GM12878 (cell line): ENCODE measurements at regions not wholly inside any gene's neighbourhood (a gene's known extent, or its start where the extent isn't known, plus 50 kb on each side); places are given as distances from the start of the nearest gene placed in this dataset.

Source experiments
- ATAC-seq: fragments of 200-7000 bp; cut with Tn5 transposase; 3 replicates; pipeline ENCODE4 v1.9.1; 2020; ENCODE audit warnings: mild to moderate bottlenecking, moderate library complexity
- BruUV-seq: library from RNA; stranded (reverse); fragments of 400-500 nt; replicated peaks from 2 replicates; lab custom pipeline; 2021; lab: Mats Ljungman, UMichigan
- CTCF ChIA-PET: fragments of 300-600 bp; sonication (Branson Sonifier 250); formaldehyde crosslinking; extraction: SDS; loops from one replicate; lab custom pipeline; 2021; ENCODE audit warnings: inconsistent platforms; lab: Yijun Ruan, JAX
- POLR2A ChIA-PET: fragments of 350-600 bp; formaldehyde crosslinking; extraction: SDS; loops from one replicate; lab custom pipeline; 2021; ENCODE audit warnings: inconsistent platforms; lab: Charles Lee
- RAD21 ChIA-PET: fragments of 300-600 bp; sonication (Branson Sonifier 250); formaldehyde crosslinking; loops from one replicate; lab custom pipeline; 2023; ENCODE audit warnings: antibody characterized with exemption; ENCODE audit not compliant: unreplicated experiment; lab: Charles Lee
- SMC1A ChIA-PET: fragments of 300-600 bp; sonication (Branson Sonifier 250); formaldehyde crosslinking; loops from one replicate; lab custom pipeline; 2023; ENCODE audit not compliant: unreplicated experiment, uncharacterized antibody; lab: Charles Lee
- DNase-seq: peaks from one replicate; pipeline ENCODE4 v3.0.0-alpha.2; 2011; ENCODE audit warnings: low read depth, low spot score
- FAIRE-seq: peaks from 3 replicates; lab custom pipeline; 2011; peaks lifted over from hg19 to GRCh38; lab: Jason Lieb, UNC
- H2AFZ ChIP-seq: 2 replicates; pipeline ENCODE4 v1.6.0; 2011; ENCODE audit warnings: low read depth, low read length, control low read depth; ENCODE audit not compliant: control insufficient read depth
- H3K27ac ChIP-seq: 2 replicates; pipeline ENCODE4 v1.5.1; 2011; ENCODE audit warnings: control low read depth; ENCODE audit not compliant: control insufficient read depth, insufficient read depth
- H3K27me3 ChIP-seq, 2 experiments: replicated peaks in 1 of 2; 2 replicates each; pipeline versions ENCODE4 v1.6.0 to v1.6.1; 2011; ENCODE audit warnings: low read length in 1 of 2; ENCODE audit not compliant: control insufficient read depth in 2 of 2, insufficient read depth in 2 of 2
- H3K36me3 ChIP-seq, 2 experiments: 2 replicates each; pipeline ENCODE4 v1.5.1; 2011; ENCODE audit warnings: low read length in 1 of 2; ENCODE audit not compliant: control insufficient read depth in 2 of 2, insufficient read depth in 2 of 2
- H3K4me1 ChIP-seq: 2 replicates; pipeline ENCODE4 v1.6.1; 2011; ENCODE audit warnings: mild to moderate bottlenecking, low read length, moderate library complexity, mixed read lengths; ENCODE audit not compliant: control insufficient read depth, insufficient read depth
- H3K4me2 ChIP-seq: 2 replicates; pipeline ENCODE4 v1.6.0; 2011; ENCODE audit warnings: control low read depth; ENCODE audit not compliant: control insufficient read depth, insufficient read depth
- H3K4me3 ChIP-seq: fragments of 200-600 bp; sonication (generic); 2 replicates; pipeline ENCODE4 v1.5.1; 2016
- H3K79me2 ChIP-seq: 2 replicates; pipeline ENCODE4 v1.6.0; 2011; ENCODE audit warnings: low read length; ENCODE audit not compliant: control insufficient read depth, insufficient read depth
- H3K9ac ChIP-seq: 2 replicates; pipeline ENCODE4 v1.8.0; 2011; ENCODE audit warnings: low read length, control low read depth, mixed read lengths; ENCODE audit not compliant: control insufficient read depth, insufficient read depth
- H3K9me3 ChIP-seq: replicated peaks from 3 replicates; pipeline ENCODE4 v1.5.1; 2011; ENCODE audit warnings: mild to moderate bottlenecking, low read length; ENCODE audit not compliant: control insufficient read depth, insufficient read depth
- H4K20me1 ChIP-seq: 2 replicates; pipeline ENCODE4 v1.6.0; 2011; ENCODE audit not compliant: control insufficient read depth, insufficient read depth
- BCL3 ChIP-seq: IDR thresholded peaks from 2 replicates; pipeline ENCODE4 v1.6.1; 2011; ENCODE audit warnings: borderline replicate concordance, low read depth, mild to moderate bottlenecking, moderate library complexity, low read length; ENCODE audit not compliant: insufficient read depth, poor library complexity, severe bottlenecking
- CEBPB ChIP-seq, 2 experiments: fragments of 150-350 bp in 1 of 2; IDR thresholded peaks; 2 replicates each; pipeline ENCODE4 v1.6.1; 2012 to 2014; ENCODE audit warnings: low read depth in 2 of 2, low read length in 2 of 2, borderline replicate concordance in 1 of 2, inconsistent platforms in 1 of 2
- GABPA ChIP-seq: IDR thresholded peaks from 2 replicates; pipeline ENCODE4 v1.6.1; 2014; ENCODE audit warnings: antibody characterized with exemption, low read depth, mild to moderate bottlenecking, inconsistent platforms
- MYB ChIP-seq: fragments of 150-350 bp; IDR thresholded peaks from 2 replicates; pipeline ENCODE4 v1.6.1; 2014; ENCODE audit warnings: mild to moderate bottlenecking, low read depth, low read length, borderline replicate concordance
- NBN ChIP-seq: fragments of 450-650 bp; IDR thresholded peaks from 2 replicates; pipeline ENCODE4 v1.6.1; 2016
- RELB ChIP-seq: fragments of 450-650 bp; IDR thresholded peaks from 2 replicates; pipeline ENCODE4 v1.6.1; 2017; ENCODE audit warnings: low read depth, mild to moderate bottlenecking, moderate library complexity
- SKIL ChIP-seq: fragments of 450-650 bp; IDR thresholded peaks from 2 replicates; pipeline ENCODE4 v1.6.1; 2017; ENCODE audit warnings: mild to moderate bottlenecking, low read depth, inconsistent platforms; ENCODE audit not compliant: poor library complexity, severe bottlenecking
- TCF7 ChIP-seq: IDR thresholded peaks from 2 replicates; pipeline ENCODE4 v1.6.1; 2014; ENCODE audit warnings: antibody characterized with exemption, borderline replicate concordance
- ZNF384 ChIP-seq: IDR thresholded peaks from 2 replicates; pipeline ENCODE4 v1.6.1; 2012; ENCODE audit warnings: low read depth, mild to moderate bottlenecking, low read length, improper control_type of control experiment, borderline replicate concordance
- WGBS: methylation state at CpG from one replicate; pipeline ENCODE4 v1.1.6; 2016; ENCODE audit warnings: low lambda C conversion rate; ENCODE audit not compliant: insufficient replicate concordance, insufficient coverage; ENCODE audit errors: missing lambda C conversion rate; 5-methylcytosine and 5-hydroxymethylcytosine counted together
- in situ Hi-C: fragments of 300-500 bp; cut with MboI; formaldehyde crosslinking; loops from 9 replicates; pipeline ENCODE4 v1.14.3; 2018; ENCODE audit warnings: mixed read lengths
- intact Hi-C: fragments of 100-400 bp; cut with micrococcal nuclease; formaldehyde crosslinking; loops from one replicate; pipeline ENCODE4 v1.14.2; 2022; ENCODE audit not compliant: unreplicated experiment

- TF ChIP-seq NBN (no peak), MYB (no peak), BCL3 (no peak), TCF7 (no peak), SKIL (no peak), ZNF384 (no peak), GABPA (no peak), RELB (no peak), CEBPB (IDR thresholded peaks at IDR 0.05; ENCODE audit: borderline replicate concordance in 1 of 2, low read depth in 2 of 2, low read length in 2 of 2) (peak in 1 of 2 experiments; percentile 50; a peak in 1 of 4 replicates)
- TF ChIP-seq, all 136 proteins: peak for 1
- in situ Hi-C loops = no loop called here
- DNase-seq = no peak
- ChIA-PET CTCF (no interaction called here), POLR2A (no interaction called here), RAD21 (no interaction called here), SMC1A (no interaction called here)
- no peak overlapping the region for H3K4me2 ChIP-seq
- H3K79me2 ChIP-seq = no peaks in the 10 kb centered on the region
- no peak overlapping the region for H3K4me3 ChIP-seq
- H3K9ac ChIP-seq = no peak overlapping the region
- H3K9me3 ChIP-seq = no peaks in the 10 kb centered on the region
- no peak overlapping the region for H3K27ac ChIP-seq
- ATAC-seq = no peak
- H3K27me3 ChIP-seq = no peaks in the 10 kb centered on the region
- BruUV-seq = no TSS peak
- no peaks in the 10 kb centered on the region for H3K36me3 ChIP-seq
- no peaks in the 10 kb centered on the region for H3K4me1 ChIP-seq
- 68% methylated on average over 2 of the region's 2 CpGs for WGBS
- no peak overlapping the region for H2AFZ ChIP-seq
- FAIRE-seq = no peak
- intact Hi-C loops = no loop called here
- no peaks in the 10 kb centered on the region for H4K20me1 ChIP-seq
These were observed 187.2 kb upstream of the MALRD1 start for GRCh38 chr10:18861382-18861781.
